IMR-90 (cell line): ENCODE measurements at regions not wholly inside any gene's neighbourhood (a gene's known extent, or its start where the extent isn't known, plus 50 kb on each side); places are given as distances from the start of the nearest gene placed in this dataset.

ENCODE experiments used
- ATAC-seq: fragments of 200-7000 bp; cut with Tn5 transposase; 2 replicates; pipeline ENCODE4 v1.9.1; 2020; ENCODE audit warnings: low read depth, mild to moderate bottlenecking, moderate library complexity
- BruUV-seq: library from RNA; stranded (reverse); fragments of 400-500 nt; replicated peaks from 2 replicates; lab custom pipeline; 2021; lab: Mats Ljungman, UMichigan
- CTCF ChIA-PET: fragments of 300-600 bp; formaldehyde crosslinking; extraction: SDS; loops from one replicate; lab custom pipeline; 2021; ENCODE audit warnings: antibody characterized with exemption; lab: Yijun Ruan, JAX
- POLR2A ChIA-PET: fragments of 300-600 bp; sonication (Branson Sonifier 250); formaldehyde crosslinking; loops from one replicate; lab custom pipeline; 2022; ENCODE audit warnings: antibody characterized with exemption; ENCODE audit not compliant: unreplicated experiment; lab: Charles Lee
- DNase-seq: peaks from one replicate; pipeline ENCODE4 v3.0.0; 2013
- H2AFZ ChIP-seq: replicated peaks from 2 replicates; pipeline ENCODE3; 2013; ENCODE audit warnings: low read length, mild to moderate bottlenecking; ENCODE audit not compliant: poor library complexity
- H2AK5ac ChIP-seq: 2 replicates; pipeline ENCODE4 v1.6.1; 2013; ENCODE audit warnings: low read depth, low read length, inconsistent platforms
- H2AK9ac ChIP-seq: replicated peaks from 2 replicates; pipeline ENCODE3; 2013; ENCODE audit warnings: mild to moderate bottlenecking, low read depth, low read length, moderate library complexity; ENCODE audit not compliant: poor library complexity
- H2BK120ac ChIP-seq: 2 replicates; pipeline ENCODE4 v1.6.1; 2013; ENCODE audit warnings: low read depth, low read length, inconsistent platforms
- H2BK15ac ChIP-seq: 3 replicates; pipeline ENCODE4 v1.6.1; 2013; ENCODE audit warnings: low read depth, low read length, inconsistent platforms
- H2BK20ac ChIP-seq: 2 replicates; pipeline ENCODE4 v1.6.1; 2013; ENCODE audit warnings: low read depth, mild to moderate bottlenecking, inconsistent platforms, low read length, moderate library complexity
- H2BK5ac ChIP-seq: 2 replicates; pipeline ENCODE4 v1.6.1; 2013; ENCODE audit warnings: mild to moderate bottlenecking, low read depth, low read length, inconsistent platforms; ENCODE audit not compliant: poor library complexity, severe bottlenecking
- H3K14ac ChIP-seq: replicated peaks from 2 replicates; pipeline ENCODE4 v1.6.1; 2013; ENCODE audit warnings: low read depth, low read length, inconsistent platforms
- H3K18ac ChIP-seq: 2 replicates; pipeline ENCODE4 v1.6.1; 2013; ENCODE audit warnings: low read depth, low read length, control low read depth
- H3K23ac ChIP-seq: 2 replicates; pipeline ENCODE4 v1.6.1; 2013; ENCODE audit warnings: low read depth, low read length, inconsistent platforms
- H3K27ac ChIP-seq: 2 replicates; pipeline ENCODE4 v1.5.1; 2013; ENCODE audit warnings: mild to moderate bottlenecking, control low read depth, low read length; ENCODE audit not compliant: insufficient read depth
- H3K27me3 ChIP-seq: 2 replicates; pipeline ENCODE4 v1.6.1; 2013; ENCODE audit warnings: low read length; ENCODE audit not compliant: control insufficient read depth, insufficient read depth
- H3K36me3 ChIP-seq: 2 replicates; pipeline ENCODE4 v1.6.1; 2013; ENCODE audit warnings: low read length, mixed read lengths; ENCODE audit not compliant: control insufficient read depth, insufficient read depth
- H3K4ac ChIP-seq: 2 replicates; pipeline ENCODE4 v1.6.1; 2013; ENCODE audit warnings: low read depth, low read length, inconsistent platforms
- H3K4me1 ChIP-seq: 2 replicates; pipeline ENCODE4 v1.6.1; 2013; ENCODE audit warnings: low read length, mixed read lengths; ENCODE audit not compliant: control insufficient read depth, insufficient read depth
- H3K4me2 ChIP-seq: 2 replicates; pipeline ENCODE4 v1.6.1; 2013; ENCODE audit warnings: low read depth, mild to moderate bottlenecking, control low read depth, low read length, moderate library complexity
- H3K4me3 ChIP-seq: 2 replicates; pipeline ENCODE4 v1.5.1; 2013; ENCODE audit warnings: low read depth, mild to moderate bottlenecking, control low read depth, low read length, moderate library complexity; ENCODE audit not compliant: insufficient read depth
- H3K56ac ChIP-seq: 2 replicates; pipeline ENCODE4 v1.6.1; 2013; ENCODE audit warnings: low read length, inconsistent platforms; ENCODE audit not compliant: insufficient read depth; ENCODE audit errors: extremely low read depth
- H3K79me1 ChIP-seq, 2 experiments: 2 replicates each; pipeline ENCODE4 v1.6.1; 2013; ENCODE audit warnings: low read length in 2 of 2, inconsistent platforms in 1 of 2, low read depth in 1 of 2
- H3K9ac ChIP-seq: 2 replicates; pipeline ENCODE4 v1.6.1; 2013; ENCODE audit warnings: low read depth, low read length, control low read depth
- H3K9me1 ChIP-seq: 2 replicates; pipeline ENCODE4 v1.6.1; 2013; ENCODE audit warnings: low read length, inconsistent platforms; ENCODE audit not compliant: insufficient read depth
- H3K9me3 ChIP-seq: 2 replicates; pipeline ENCODE4 v1.6.1; 2013; ENCODE audit warnings: low read length; ENCODE audit not compliant: control insufficient read depth, insufficient read depth
- H4K20me1 ChIP-seq: 2 replicates; pipeline ENCODE4 v1.6.1; 2013; ENCODE audit warnings: low read length, inconsistent platforms; ENCODE audit not compliant: insufficient read depth
- H4K5ac ChIP-seq: 2 replicates; pipeline ENCODE4 v1.6.1; 2013; ENCODE audit warnings: mild to moderate bottlenecking, low read depth, low read length, control low read depth
- H4K8ac ChIP-seq, 2 experiments: 2 replicates each; pipeline ENCODE4 v1.6.1; 2013; ENCODE audit warnings: low read depth in 2 of 2, low read length in 2 of 2, control low read depth in 1 of 2, inconsistent platforms in 1 of 2
- H4K91ac ChIP-seq: 2 replicates; pipeline ENCODE4 v1.6.1; 2013; ENCODE audit warnings: low read depth, low read length, inconsistent platforms; ENCODE audit not compliant: insufficient read depth
- BHLHE40 ChIP-seq: fragments of 150-350 bp; IDR thresholded peaks from 2 replicates; pipeline ENCODE4 v1.6.1; 2016; ENCODE audit warnings: mild to moderate bottlenecking, low read depth, low read length
- CEBPB ChIP-seq: IDR thresholded peaks from 2 replicates; pipeline ENCODE4 v1.6.1; 2012; ENCODE audit warnings: low read depth, low read length, improper control_type of control experiment
- CHD1 ChIP-seq: IDR thresholded peaks from 2 replicates; pipeline ENCODE4 v1.6.1; 2012; ENCODE audit warnings: low read depth, low read length, improper control_type of control experiment
- FOS ChIP-seq: fragments of 150-350 bp; IDR thresholded peaks from 2 replicates; pipeline ENCODE4 v1.6.1; 2016; ENCODE audit warnings: low read depth, low read length
- MAFK ChIP-seq: IDR thresholded peaks from 2 replicates; pipeline ENCODE4 v1.6.1; 2012; ENCODE audit warnings: low read depth, low read length, improper control_type of control experiment
- MAZ ChIP-seq: IDR thresholded peaks from 2 replicates; pipeline ENCODE4 v1.6.1; 2012; ENCODE audit warnings: low read depth, mild to moderate bottlenecking, low read length, improper control_type of control experiment, moderate library complexity, borderline replicate concordance
- MXI1 ChIP-seq: IDR thresholded peaks from 2 replicates; pipeline ENCODE4 v1.6.1; 2012; ENCODE audit warnings: low read depth, mild to moderate bottlenecking, low read length, moderate library complexity, borderline replicate concordance
- NFE2L2 ChIP-seq: fragments of 150-350 bp; IDR thresholded peaks from 2 replicates; pipeline ENCODE4 v1.6.1; 2016; ENCODE audit warnings: low read depth, mild to moderate bottlenecking, low read length
- POLR2A ChIP-seq: IDR thresholded peaks from 2 replicates; pipeline ENCODE4 v1.6.1; 2012; ENCODE audit warnings: mild to moderate bottlenecking, low read depth, low read length
- RAD21 ChIP-seq: IDR thresholded peaks from 2 replicates; pipeline ENCODE4 v1.6.1; 2012; ENCODE audit warnings: low read length, improper control_type of control experiment
- RCOR1 ChIP-seq: IDR thresholded peaks from 2 replicates; pipeline ENCODE4 v1.6.1; 2012; ENCODE audit warnings: mild to moderate bottlenecking, low read length, improper control_type of control experiment; ENCODE audit not compliant: insufficient replicate concordance
- RFX5 ChIP-seq: IDR thresholded peaks from 2 replicates; pipeline ENCODE4 v1.8.0; 2012; ENCODE audit warnings: low read depth, mild to moderate bottlenecking, low read length, moderate library complexity
- SMC3 ChIP-seq: fragments of 150-350 bp; IDR thresholded peaks from 2 replicates; pipeline ENCODE4 v1.6.1; 2016; ENCODE audit warnings: low read depth, mild to moderate bottlenecking, antibody characterized with exemption, low read length, moderate library complexity
- WGBS, 2 experiments: methylation state at CpG; one replicate each; pipeline versions ENCODE4 v1.1.5 to v1.1.7; 2013; ENCODE audit warnings: missing lambda C conversion rate in 2 of 2; ENCODE audit not compliant: insufficient read length in 1 of 2; ENCODE audit errors: extremely low coverage in 2 of 2; 5-methylcytosine and 5-hydroxymethylcytosine counted together
- dilution Hi-C: fragments of 300-500 bp; cut with HindIII; formaldehyde crosslinking; loops from one replicate; pipeline ENCODE4 v1.14.3; 2018; ENCODE audit warnings: low sequenced_read_pairs; ENCODE audit not compliant: unreplicated experiment
- in situ Hi-C: fragments of 300-500 bp; cut with MboI; formaldehyde crosslinking; loops from 3 replicates; pipeline ENCODE4 v1.14.3; 2019; ENCODE audit warnings: low sequenced_read_pairs, inconsistent platforms, mixed read lengths
- intact Hi-C: fragments of 100-400 bp; cut with micrococcal nuclease; formaldehyde crosslinking; loops from 2 replicates; pipeline ENCODE4 v1.10.0; 2022
- TF ChIP-seq, protein P1 (sequence below): fragments of 150-350 bp; IDR thresholded peaks from 2 replicates; pipeline ENCODE4 v1.6.1; 2016; ENCODE audit warnings: low read depth, mild to moderate bottlenecking, low read length, moderate library complexity, borderline replicate concordance
- TF ChIP-seq, protein P2 (sequence below): fragments of 150-350 bp; IDR thresholded peaks from 2 replicates; pipeline ENCODE4 v1.6.1; 2017; ENCODE audit warnings: mild to moderate bottlenecking, antibody characterized with exemption, low read length, low read depth
- TF ChIP-seq, protein P3 (sequence below): conservative IDR thresholded peaks from 2 replicates; pipeline ENCODE4 v1.5.1; 2012; ENCODE audit warnings: mild to moderate bottlenecking, low read depth, low read length, improper control_type of control experiment

GRCh38 chr3:159779883-159780282, 208.8 kb upstream of the IL12A start:
- peaks cover 21% of the 10 kb centered on the region for H3K4me1 ChIP-seq
- no peak overlapping the region for H4K5ac ChIP-seq
- H4K8ac ChIP-seq: no peak overlapping the region
- peaks cover 23% of the 10 kb centered on the region for H4K20me1 ChIP-seq
- no peak overlapping the region for H2AFZ ChIP-seq
- H3K18ac ChIP-seq: no peak overlapping the region
- no peak overlapping the region for H3K4me3 ChIP-seq
- H2BK5ac ChIP-seq: no peak overlapping the region
- TF ChIP-seq RFX5 (no peak), MAFK (no peak), FOS (no peak), CHD1 (no peak), MXI1 (no peak), NFE2L2 (no peak), RAD21 (no peak), POLR2A (no peak), CEBPB (no peak), RCOR1 (no peak), BHLHE40 (no peak), SMC3 (no peak), MAZ (no peak)
- TF ChIP-seq, protein P1, sequence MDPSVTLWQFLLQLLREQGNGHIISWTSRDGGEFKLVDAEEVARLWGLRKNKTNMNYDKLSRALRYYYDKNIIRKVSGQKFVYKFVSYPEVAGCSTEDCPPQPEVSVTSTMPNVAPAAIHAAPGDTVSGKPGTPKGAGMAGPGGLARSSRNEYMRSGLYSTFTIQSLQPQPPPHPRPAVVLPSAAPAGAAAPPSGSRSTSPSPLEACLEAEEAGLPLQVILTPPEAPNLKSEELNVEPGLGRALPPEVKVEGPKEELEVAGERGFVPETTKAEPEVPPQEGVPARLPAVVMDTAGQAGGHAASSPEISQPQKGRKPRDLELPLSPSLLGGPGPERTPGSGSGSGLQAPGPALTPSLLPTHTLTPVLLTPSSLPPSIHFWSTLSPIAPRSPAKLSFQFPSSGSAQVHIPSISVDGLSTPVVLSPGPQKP: no peak
- TF ChIP-seq, protein P2, sequence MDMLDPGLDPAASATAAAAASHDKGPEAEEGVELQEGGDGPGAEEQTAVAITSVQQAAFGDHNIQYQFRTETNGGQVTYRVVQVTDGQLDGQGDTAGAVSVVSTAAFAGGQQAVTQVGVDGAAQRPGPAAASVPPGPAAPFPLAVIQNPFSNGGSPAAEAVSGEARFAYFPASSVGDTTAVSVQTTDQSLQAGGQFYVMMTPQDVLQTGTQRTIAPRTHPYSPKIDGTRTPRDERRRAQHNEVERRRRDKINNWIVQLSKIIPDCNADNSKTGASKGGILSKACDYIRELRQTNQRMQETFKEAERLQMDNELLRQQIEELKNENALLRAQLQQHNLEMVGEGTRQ: no peak
- TF ChIP-seq, protein P3, sequence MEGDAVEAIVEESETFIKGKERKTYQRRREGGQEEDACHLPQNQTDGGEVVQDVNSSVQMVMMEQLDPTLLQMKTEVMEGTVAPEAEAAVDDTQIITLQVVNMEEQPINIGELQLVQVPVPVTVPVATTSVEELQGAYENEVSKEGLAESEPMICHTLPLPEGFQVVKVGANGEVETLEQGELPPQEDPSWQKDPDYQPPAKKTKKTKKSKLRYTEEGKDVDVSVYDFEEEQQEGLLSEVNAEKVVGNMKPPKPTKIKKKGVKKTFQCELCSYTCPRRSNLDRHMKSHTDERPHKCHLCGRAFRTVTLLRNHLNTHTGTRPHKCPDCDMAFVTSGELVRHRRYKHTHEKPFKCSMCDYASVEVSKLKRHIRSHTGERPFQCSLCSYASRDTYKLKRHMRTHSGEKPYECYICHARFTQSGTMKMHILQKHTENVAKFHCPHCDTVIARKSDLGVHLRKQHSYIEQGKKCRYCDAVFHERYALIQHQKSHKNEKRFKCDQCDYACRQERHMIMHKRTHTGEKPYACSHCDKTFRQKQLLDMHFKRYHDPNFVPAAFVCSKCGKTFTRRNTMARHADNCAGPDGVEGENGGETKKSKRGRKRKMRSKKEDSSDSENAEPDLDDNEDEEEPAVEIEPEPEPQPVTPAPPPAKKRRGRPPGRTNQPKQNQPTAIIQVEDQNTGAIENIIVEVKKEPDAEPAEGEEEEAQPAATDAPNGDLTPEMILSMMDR: no peak
- H4K91ac ChIP-seq: no peak overlapping the region
- H2BK20ac ChIP-seq: no peak overlapping the region
- BruUV-seq: no TSS peak
- no peak overlapping the region for H3K23ac ChIP-seq
- no peak overlapping the region for H2BK15ac ChIP-seq
- H3K36me3 ChIP-seq: peaks cover 2% of the 10 kb centered on the region; the same call in 1 of the 2 replicates
- H3K27ac ChIP-seq: no peak overlapping the region
- no peaks in the 10 kb centered on the region for H3K9me3 ChIP-seq
- H3K4me2 ChIP-seq: no peak overlapping the region
- H2AK9ac ChIP-seq: no peak overlapping the region
- peaks cover 32% of the 10 kb centered on the region for H3K9me1 ChIP-seq
- no CpG with 5 or more reads among the region's 6 CpGs for WGBS, 2 experiments
- no peak for ATAC-seq
- dilution Hi-C loops: no loop called here
- POLR2A ChIA-PET: no interaction called here
- H3K56ac ChIP-seq: no peak overlapping the region
- DNase-seq: no peak
- intact Hi-C loops: no loop called here
- peaks cover 27 to 73% of the 10 kb centered on the region in 2 experiments for H3K79me1 ChIP-seq
- H3K14ac ChIP-seq: no peak overlapping the region
- CTCF ChIA-PET: interaction anchor here (1.1 kb wide), 1 partner anchor 13 kb away, joined by 6 read pairs; no protein-coding TSS in a partner anchor
- no peak overlapping the region for H2AK5ac ChIP-seq
- in situ Hi-C loops: no loop called here
- no peak overlapping the region for H2BK120ac ChIP-seq
- H3K27me3 ChIP-seq: no peaks in the 10 kb centered on the region
- H3K4ac ChIP-seq: no peak overlapping the region
- no peak overlapping the region for H3K9ac ChIP-seq
